Putamen (tissue), 1 donor: ENCODE measurements at regions not wholly inside any gene's neighbourhood (a gene's known extent, or its start where the extent isn't known, plus 50 kb on each side); places are given as distances from the start of the nearest gene placed in this dataset.

Source experiments
- DNase-seq: peaks from one replicate; pipeline ENCODE4 v3.0.0-alpha.2; 2016; ENCODE audit warnings: low spot score

DNA sequence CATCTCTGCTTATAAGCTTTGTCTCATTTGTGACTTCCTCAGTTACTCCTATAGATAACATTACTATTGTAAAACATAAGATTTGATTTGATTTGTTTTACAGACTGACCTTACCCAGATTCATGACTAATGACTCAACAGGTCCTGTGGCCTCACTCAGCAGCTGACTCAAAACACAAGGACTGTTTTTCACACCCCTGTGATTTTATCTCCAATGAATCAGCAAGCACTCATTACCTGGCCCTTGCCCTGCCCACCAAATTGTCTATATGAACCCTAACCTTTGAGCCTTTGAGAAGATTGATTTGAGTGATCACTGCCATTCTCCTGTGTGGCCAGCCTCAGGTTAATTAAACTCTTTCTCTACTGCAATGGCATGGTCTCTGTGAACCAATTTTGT is 1064.6 kb upstream of the LRRTM3 start:
- DNase-seq: no peak
